ENCODE measurements at regions not wholly inside any gene's neighbourhood (a gene's known extent, or its start where the extent isn't known, plus 50 kb on each side); places are given as distances from the start of the nearest gene placed in this dataset.

- H3K4me3 ChIP-seq (ENCODE audit: low read depth, low read length): peak overlapping the region; percentile 91
- peak; percentile 92 for DNase-seq (ENCODE audit: low read depth)
- TF ChIP-seq, protein P1, sequence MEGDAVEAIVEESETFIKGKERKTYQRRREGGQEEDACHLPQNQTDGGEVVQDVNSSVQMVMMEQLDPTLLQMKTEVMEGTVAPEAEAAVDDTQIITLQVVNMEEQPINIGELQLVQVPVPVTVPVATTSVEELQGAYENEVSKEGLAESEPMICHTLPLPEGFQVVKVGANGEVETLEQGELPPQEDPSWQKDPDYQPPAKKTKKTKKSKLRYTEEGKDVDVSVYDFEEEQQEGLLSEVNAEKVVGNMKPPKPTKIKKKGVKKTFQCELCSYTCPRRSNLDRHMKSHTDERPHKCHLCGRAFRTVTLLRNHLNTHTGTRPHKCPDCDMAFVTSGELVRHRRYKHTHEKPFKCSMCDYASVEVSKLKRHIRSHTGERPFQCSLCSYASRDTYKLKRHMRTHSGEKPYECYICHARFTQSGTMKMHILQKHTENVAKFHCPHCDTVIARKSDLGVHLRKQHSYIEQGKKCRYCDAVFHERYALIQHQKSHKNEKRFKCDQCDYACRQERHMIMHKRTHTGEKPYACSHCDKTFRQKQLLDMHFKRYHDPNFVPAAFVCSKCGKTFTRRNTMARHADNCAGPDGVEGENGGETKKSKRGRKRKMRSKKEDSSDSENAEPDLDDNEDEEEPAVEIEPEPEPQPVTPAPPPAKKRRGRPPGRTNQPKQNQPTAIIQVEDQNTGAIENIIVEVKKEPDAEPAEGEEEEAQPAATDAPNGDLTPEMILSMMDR (IDR thresholded peaks at IDR 0.05; ENCODE audit: insufficient read depth, low read depth, low read length, missing control alignments): no peak
Measured at GRCh38 chr2:134119713-134120405, 134.0 kb upstream of the MGAT5 start.

DNA sequence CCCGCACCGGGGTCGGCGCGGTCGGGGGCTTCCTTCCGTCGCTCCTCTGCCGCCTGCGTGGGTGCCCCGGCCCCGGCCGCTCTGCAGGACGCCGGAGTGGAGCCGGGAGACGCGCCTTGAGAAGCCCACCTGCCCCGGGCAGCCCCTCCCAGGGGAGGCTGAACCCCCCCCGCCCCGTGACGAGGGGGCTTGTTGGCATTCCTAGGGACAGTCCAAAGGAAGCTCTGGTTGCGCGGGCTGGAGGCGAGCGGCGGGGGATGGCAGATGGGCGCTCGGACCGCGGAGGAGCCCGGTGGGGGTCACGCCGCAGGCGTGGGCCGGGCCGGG, 133.5 kb upstream of the MGAT5 start:
- H3K4me3 ChIP-seq (ENCODE audit: low read depth, low read length): peak overlapping the region; percentile 91
- peak; percentile 15 for DNase-seq (ENCODE audit: low read depth)
- TF ChIP-seq, protein P1 (IDR thresholded peaks at IDR 0.05; ENCODE audit: insufficient read depth, low read depth, low read length, missing control alignments): no peak

- peak overlapping the region; percentile 91 for H3K4me3 ChIP-seq (ENCODE audit: low read depth, low read length)
- DNase-seq (ENCODE audit: low read depth): peak; percentile 80
- TF ChIP-seq, protein P1 (IDR thresholded peaks at IDR 0.05; ENCODE audit: insufficient read depth, low read depth, low read length, missing control alignments): no peak
Measured at GRCh38 chr2:134120733-134121630, 132.9 kb upstream of the MGAT5 start.

- TF ChIP-seq, protein P1 (IDR thresholded peaks at IDR 0.05; ENCODE audit: insufficient read depth, low read depth, low read length, missing control alignments): no peak
- no peak for DNase-seq (ENCODE audit: low read depth)
- no peak overlapping the region for H3K4me3 ChIP-seq (ENCODE audit: low read depth, low read length)
Measured at GRCh38 chr2:134122610-134123009, 131.3 kb upstream of the MGAT5 start.

GRCh38 chr2:134123332-134123731, 130.5 kb upstream of the MGAT5 start:
- no peak for DNase-seq (ENCODE audit: low read depth)
- TF ChIP-seq, protein P1 (IDR thresholded peaks at IDR 0.05; ENCODE audit: insufficient read depth, low read depth, low read length, missing control alignments): no peak
- H3K4me3 ChIP-seq (ENCODE audit: low read depth, low read length): no peak overlapping the region

- DNase-seq (ENCODE audit: low read depth): no peak
- no peak overlapping the region for H3K4me3 ChIP-seq (ENCODE audit: low read depth, low read length)
- TF ChIP-seq, protein P1 (IDR thresholded peaks at IDR 0.05; ENCODE audit: insufficient read depth, low read depth, low read length, missing control alignments): no peak
Measured at GRCh38 chr2:134124047-134124753, 129.7 kb upstream of the MGAT5 start.

All from GM12865 (cell line).